H54 (cell line): ENCODE measurements at regions not wholly inside any gene's neighbourhood (a gene's known extent, or its start where the extent isn't known, plus 50 kb on each side); places are given as distances from the start of the nearest gene placed in this dataset.

Experiments
- DNase-seq: peaks from one replicate; pipeline ENCODE4 v3.0.0; 2011; ENCODE audit warnings: low spot score, mixed read lengths; ENCODE audit not compliant: insufficient read length
- FAIRE-seq: peaks from 3 replicates; lab custom pipeline; 2011; peaks lifted over from hg19 to GRCh38; lab: Jason Lieb, UNC
- POLR2A ChIP-seq: IDR thresholded peaks from 2 replicates; pipeline ENCODE4 v1.6.1; 2011; ENCODE audit warnings: low read depth, mild to moderate bottlenecking, low read length

DNA sequence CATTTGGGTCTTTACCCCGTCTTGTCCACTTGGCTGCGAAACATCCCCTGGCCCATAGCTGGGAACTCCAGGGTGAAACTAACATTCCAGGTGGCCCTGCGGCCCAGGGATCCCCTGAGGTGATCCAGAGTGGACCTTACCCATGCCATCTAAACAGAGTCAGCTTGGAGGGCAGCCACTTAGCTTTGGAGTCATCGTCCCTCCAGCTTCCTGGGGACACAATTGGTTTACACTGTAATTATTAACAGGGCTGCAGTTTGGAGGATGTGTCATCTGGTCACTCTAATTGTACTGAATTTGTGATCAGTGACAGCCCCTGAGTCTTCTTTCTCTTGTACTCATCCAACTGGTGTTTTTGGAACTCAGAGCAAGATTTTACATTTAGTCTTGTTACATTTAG is 149.9 kb downstream of the ENGASE start:
- TF ChIP-seq POLR2A: no peak
- no peak for FAIRE-seq
- no peak for DNase-seq

DNA sequence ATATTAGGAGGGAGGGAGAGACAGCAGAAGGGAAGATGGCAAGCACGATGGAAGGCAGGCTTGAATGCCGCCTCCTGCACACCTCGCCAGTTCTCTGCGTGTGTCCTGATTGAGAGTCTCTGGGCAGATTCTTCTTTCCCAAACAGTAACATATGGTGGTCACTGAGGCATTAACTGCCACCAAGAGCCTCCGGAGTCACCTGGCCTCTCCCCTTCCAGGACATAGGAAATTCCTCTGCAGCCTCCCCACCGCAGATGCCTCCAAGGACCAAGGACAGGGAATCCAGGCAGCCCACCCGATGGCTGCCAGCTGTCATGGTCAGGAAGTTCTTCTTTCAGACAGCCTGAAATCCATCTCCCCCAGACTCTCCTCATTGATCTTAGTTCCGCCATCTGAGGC is 149.3 kb downstream of the ENGASE start:
- TF ChIP-seq POLR2A: no peak
- DNase-seq: no peak
- no peak for FAIRE-seq

GRCh38 chr17:79223471-79223870 is 148.8 kb downstream of the ENGASE start:
- FAIRE-seq (no peak), DNase-seq (no peak)
- no peak for TF ChIP-seq POLR2A

DNA sequence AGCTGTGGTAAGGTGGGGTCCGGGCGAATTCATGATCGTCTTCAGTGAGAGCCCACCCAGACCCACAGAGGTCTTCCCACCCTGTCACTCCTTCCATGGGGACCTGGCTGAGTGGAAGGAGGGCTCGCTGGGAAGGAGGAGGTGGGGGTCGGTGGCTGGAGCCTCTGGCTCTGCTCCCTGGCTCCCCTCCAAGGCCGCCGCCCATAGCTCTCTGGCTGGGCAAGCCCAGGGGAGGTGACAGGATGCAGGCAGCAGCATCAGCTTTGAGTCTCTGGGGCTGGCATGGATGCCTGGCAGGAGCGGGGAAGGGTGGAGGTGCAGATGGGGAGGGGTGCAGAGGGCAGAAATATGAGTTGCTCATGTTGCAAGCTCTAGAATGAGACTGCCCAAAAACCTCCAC is 147.0 kb downstream of the ENGASE start:
- DNase-seq (no peak), FAIRE-seq (no peak)
- no peak for TF ChIP-seq POLR2A

- no peak for TF ChIP-seq POLR2A
- no peak for FAIRE-seq
- no peak for DNase-seq
Measured at GRCh38 chr17:79220713-79221291, 146.2 kb downstream of the ENGASE start.

GRCh38 chr17:79220201-79220712 is 145.6 kb downstream of the ENGASE start:
- DNase-seq (no peak), FAIRE-seq (no peak)
- TF ChIP-seq POLR2A: no peak

DNA sequence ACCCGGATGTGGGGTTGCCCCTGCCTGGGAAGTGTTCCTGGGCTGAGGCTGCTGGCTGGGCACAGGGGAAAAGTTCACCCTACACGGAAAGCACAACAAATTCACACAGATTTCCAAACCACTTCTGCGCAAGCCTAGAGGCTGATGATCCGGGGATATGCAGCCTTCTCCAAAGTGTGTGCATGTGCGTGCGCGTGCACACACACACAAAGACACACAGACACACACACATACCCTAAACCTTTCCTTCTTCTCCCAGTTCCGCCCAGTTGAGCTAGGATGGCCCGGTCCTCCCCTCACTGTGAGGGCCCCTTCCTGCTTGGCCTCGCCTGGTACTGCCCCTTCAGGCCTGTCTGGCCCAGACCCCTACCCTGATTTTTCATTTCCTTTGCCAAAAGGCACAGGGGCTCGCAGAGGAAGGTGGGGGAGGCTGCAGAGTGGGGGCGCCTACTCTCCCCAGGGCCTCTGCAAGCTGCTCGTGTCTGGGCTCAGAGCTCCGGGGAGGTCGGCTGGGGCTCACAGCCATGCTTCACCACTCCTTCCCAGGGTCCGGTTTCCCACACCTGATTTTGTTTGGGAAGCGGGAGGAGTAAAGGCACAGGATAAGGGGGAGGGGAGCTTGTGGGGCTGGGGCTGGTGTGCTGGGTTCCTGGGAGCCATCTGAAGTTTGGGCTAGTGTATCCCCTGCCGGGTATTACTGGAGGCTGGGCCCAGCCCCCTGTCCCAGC is 144.7 kb downstream of the ENGASE start:
- no peak for TF ChIP-seq POLR2A
- DNase-seq (no peak), FAIRE-seq (no peak)

DNA sequence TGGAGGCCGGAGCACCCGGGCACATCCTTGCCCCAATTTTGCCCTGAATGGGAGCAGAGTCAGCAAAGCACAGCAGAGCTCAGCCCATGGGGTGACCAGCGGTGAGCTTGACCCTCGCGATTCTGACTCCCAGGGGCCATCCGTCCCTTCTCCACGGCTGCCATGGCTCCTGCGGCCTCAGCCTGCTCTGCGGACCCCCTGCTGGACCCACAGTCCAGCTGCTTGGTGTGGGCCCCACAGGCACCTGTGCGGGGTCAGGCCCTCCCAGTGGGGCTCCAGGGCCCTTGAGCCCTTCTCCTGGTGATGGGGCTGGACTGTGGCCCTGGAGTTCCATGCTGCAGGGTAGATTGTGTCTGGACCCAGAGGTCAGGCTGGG is 144.2 kb downstream of the ENGASE start:
- no peak for DNase-seq
- FAIRE-seq: no peak
- TF ChIP-seq POLR2A: no peak

GRCh38 chr17:79218175-79218824 is 143.7 kb downstream of the ENGASE start:
- no peak for TF ChIP-seq POLR2A
- FAIRE-seq: no peak
- DNase-seq: no peak

GRCh38 chr17:79217473-79218135 is 143.0 kb downstream of the ENGASE start:
- no peak for TF ChIP-seq POLR2A
- FAIRE-seq (no peak), DNase-seq (no peak)

GRCh38 chr17:79216826-79217225 is 142.2 kb downstream of the ENGASE start:
- no peak for TF ChIP-seq POLR2A
- FAIRE-seq (no peak), DNase-seq (no peak)

GRCh38 chr17:79216391-79216790 is 141.8 kb downstream of the ENGASE start:
- no peak for FAIRE-seq
- no peak for TF ChIP-seq POLR2A
- DNase-seq: no peak

- no peak for FAIRE-seq
- no peak for TF ChIP-seq POLR2A
- no peak for DNase-seq
Measured at GRCh38 chr17:79215631-79216030, 141.0 kb downstream of the ENGASE start.
